IMR-90 (cell line): ENCODE measurements at regions not wholly inside any gene's neighbourhood (a gene's known extent, or its start where the extent isn't known, plus 50 kb on each side); places are given as distances from the start of the nearest gene placed in this dataset.

Experiments
- ATAC-seq: fragments of 200-7000 bp; cut with Tn5 transposase; 2 replicates; pipeline ENCODE4 v1.9.1; 2020; ENCODE audit warnings: low read depth, mild to moderate bottlenecking, moderate library complexity
- BruUV-seq: library from RNA; stranded (reverse); fragments of 400-500 nt; replicated peaks from 2 replicates; lab custom pipeline; 2021; lab: Mats Ljungman, UMichigan
- CTCF ChIA-PET: fragments of 300-600 bp; formaldehyde crosslinking; extraction: SDS; loops from one replicate; lab custom pipeline; 2021; ENCODE audit warnings: antibody characterized with exemption; lab: Yijun Ruan, JAX
- POLR2A ChIA-PET: fragments of 300-600 bp; sonication (Branson Sonifier 250); formaldehyde crosslinking; loops from one replicate; lab custom pipeline; 2022; ENCODE audit warnings: antibody characterized with exemption; ENCODE audit not compliant: unreplicated experiment; lab: Charles Lee
- DNase-seq: peaks from one replicate; pipeline ENCODE4 v3.0.0; 2013
- H2AFZ ChIP-seq: replicated peaks from 2 replicates; pipeline ENCODE3; 2013; ENCODE audit warnings: low read length, mild to moderate bottlenecking; ENCODE audit not compliant: poor library complexity
- H2AK5ac ChIP-seq: 2 replicates; pipeline ENCODE4 v1.6.1; 2013; ENCODE audit warnings: low read depth, low read length, inconsistent platforms
- H2AK9ac ChIP-seq: replicated peaks from 2 replicates; pipeline ENCODE3; 2013; ENCODE audit warnings: mild to moderate bottlenecking, low read depth, low read length, moderate library complexity; ENCODE audit not compliant: poor library complexity
- H2BK120ac ChIP-seq: 2 replicates; pipeline ENCODE4 v1.6.1; 2013; ENCODE audit warnings: low read depth, low read length, inconsistent platforms
- H2BK15ac ChIP-seq: 3 replicates; pipeline ENCODE4 v1.6.1; 2013; ENCODE audit warnings: low read depth, low read length, inconsistent platforms
- H2BK20ac ChIP-seq: 2 replicates; pipeline ENCODE4 v1.6.1; 2013; ENCODE audit warnings: low read depth, mild to moderate bottlenecking, inconsistent platforms, low read length, moderate library complexity
- H2BK5ac ChIP-seq: 2 replicates; pipeline ENCODE4 v1.6.1; 2013; ENCODE audit warnings: mild to moderate bottlenecking, low read depth, low read length, inconsistent platforms; ENCODE audit not compliant: poor library complexity, severe bottlenecking
- H3K14ac ChIP-seq: replicated peaks from 2 replicates; pipeline ENCODE4 v1.6.1; 2013; ENCODE audit warnings: low read depth, low read length, inconsistent platforms
- H3K18ac ChIP-seq: 2 replicates; pipeline ENCODE4 v1.6.1; 2013; ENCODE audit warnings: low read depth, low read length, control low read depth
- H3K23ac ChIP-seq: 2 replicates; pipeline ENCODE4 v1.6.1; 2013; ENCODE audit warnings: low read depth, low read length, inconsistent platforms
- H3K27ac ChIP-seq: 2 replicates; pipeline ENCODE4 v1.5.1; 2013; ENCODE audit warnings: mild to moderate bottlenecking, control low read depth, low read length; ENCODE audit not compliant: insufficient read depth
- H3K27me3 ChIP-seq: 2 replicates; pipeline ENCODE4 v1.6.1; 2013; ENCODE audit warnings: low read length; ENCODE audit not compliant: control insufficient read depth, insufficient read depth
- H3K36me3 ChIP-seq: 2 replicates; pipeline ENCODE4 v1.6.1; 2013; ENCODE audit warnings: low read length, mixed read lengths; ENCODE audit not compliant: control insufficient read depth, insufficient read depth
- H3K4ac ChIP-seq: 2 replicates; pipeline ENCODE4 v1.6.1; 2013; ENCODE audit warnings: low read depth, low read length, inconsistent platforms
- H3K4me1 ChIP-seq: 2 replicates; pipeline ENCODE4 v1.6.1; 2013; ENCODE audit warnings: low read length, mixed read lengths; ENCODE audit not compliant: control insufficient read depth, insufficient read depth
- H3K4me2 ChIP-seq: 2 replicates; pipeline ENCODE4 v1.6.1; 2013; ENCODE audit warnings: low read depth, mild to moderate bottlenecking, control low read depth, low read length, moderate library complexity
- H3K4me3 ChIP-seq: 2 replicates; pipeline ENCODE4 v1.5.1; 2013; ENCODE audit warnings: low read depth, mild to moderate bottlenecking, control low read depth, low read length, moderate library complexity; ENCODE audit not compliant: insufficient read depth
- H3K56ac ChIP-seq: 2 replicates; pipeline ENCODE4 v1.6.1; 2013; ENCODE audit warnings: low read length, inconsistent platforms; ENCODE audit not compliant: insufficient read depth; ENCODE audit errors: extremely low read depth
- H3K79me1 ChIP-seq, 2 experiments: 2 replicates each; pipeline ENCODE4 v1.6.1; 2013; ENCODE audit warnings: low read length in 2 of 2, inconsistent platforms in 1 of 2, low read depth in 1 of 2
- H3K9ac ChIP-seq: 2 replicates; pipeline ENCODE4 v1.6.1; 2013; ENCODE audit warnings: low read depth, low read length, control low read depth
- H3K9me1 ChIP-seq: 2 replicates; pipeline ENCODE4 v1.6.1; 2013; ENCODE audit warnings: low read length, inconsistent platforms; ENCODE audit not compliant: insufficient read depth
- H3K9me3 ChIP-seq: 2 replicates; pipeline ENCODE4 v1.6.1; 2013; ENCODE audit warnings: low read length; ENCODE audit not compliant: control insufficient read depth, insufficient read depth
- H4K20me1 ChIP-seq: 2 replicates; pipeline ENCODE4 v1.6.1; 2013; ENCODE audit warnings: low read length, inconsistent platforms; ENCODE audit not compliant: insufficient read depth
- H4K5ac ChIP-seq: 2 replicates; pipeline ENCODE4 v1.6.1; 2013; ENCODE audit warnings: mild to moderate bottlenecking, low read depth, low read length, control low read depth
- H4K8ac ChIP-seq, 2 experiments: 2 replicates each; pipeline ENCODE4 v1.6.1; 2013; ENCODE audit warnings: low read depth in 2 of 2, low read length in 2 of 2, control low read depth in 1 of 2, inconsistent platforms in 1 of 2
- H4K91ac ChIP-seq: 2 replicates; pipeline ENCODE4 v1.6.1; 2013; ENCODE audit warnings: low read depth, low read length, inconsistent platforms; ENCODE audit not compliant: insufficient read depth
- BHLHE40 ChIP-seq: fragments of 150-350 bp; IDR thresholded peaks from 2 replicates; pipeline ENCODE4 v1.6.1; 2016; ENCODE audit warnings: mild to moderate bottlenecking, low read depth, low read length
- CEBPB ChIP-seq: IDR thresholded peaks from 2 replicates; pipeline ENCODE4 v1.6.1; 2012; ENCODE audit warnings: low read depth, low read length, improper control_type of control experiment
- CHD1 ChIP-seq: IDR thresholded peaks from 2 replicates; pipeline ENCODE4 v1.6.1; 2012; ENCODE audit warnings: low read depth, low read length, improper control_type of control experiment
- CTCF ChIP-seq: conservative IDR thresholded peaks from 2 replicates; pipeline ENCODE4 v1.5.1; 2012; ENCODE audit warnings: mild to moderate bottlenecking, low read depth, low read length, improper control_type of control experiment
- ELK1 ChIP-seq: fragments of 150-350 bp; IDR thresholded peaks from 2 replicates; pipeline ENCODE4 v1.6.1; 2016; ENCODE audit warnings: low read depth, mild to moderate bottlenecking, low read length, moderate library complexity, borderline replicate concordance
- FOS ChIP-seq: fragments of 150-350 bp; IDR thresholded peaks from 2 replicates; pipeline ENCODE4 v1.6.1; 2016; ENCODE audit warnings: low read depth, low read length
- MAFK ChIP-seq: IDR thresholded peaks from 2 replicates; pipeline ENCODE4 v1.6.1; 2012; ENCODE audit warnings: low read depth, low read length, improper control_type of control experiment
- MAZ ChIP-seq: IDR thresholded peaks from 2 replicates; pipeline ENCODE4 v1.6.1; 2012; ENCODE audit warnings: low read depth, mild to moderate bottlenecking, low read length, improper control_type of control experiment, moderate library complexity, borderline replicate concordance
- MXI1 ChIP-seq: IDR thresholded peaks from 2 replicates; pipeline ENCODE4 v1.6.1; 2012; ENCODE audit warnings: low read depth, mild to moderate bottlenecking, low read length, moderate library complexity, borderline replicate concordance
- NFE2L2 ChIP-seq: fragments of 150-350 bp; IDR thresholded peaks from 2 replicates; pipeline ENCODE4 v1.6.1; 2016; ENCODE audit warnings: low read depth, mild to moderate bottlenecking, low read length
- POLR2A ChIP-seq: IDR thresholded peaks from 2 replicates; pipeline ENCODE4 v1.6.1; 2012; ENCODE audit warnings: mild to moderate bottlenecking, low read depth, low read length
- RAD21 ChIP-seq: IDR thresholded peaks from 2 replicates; pipeline ENCODE4 v1.6.1; 2012; ENCODE audit warnings: low read length, improper control_type of control experiment
- RCOR1 ChIP-seq: IDR thresholded peaks from 2 replicates; pipeline ENCODE4 v1.6.1; 2012; ENCODE audit warnings: mild to moderate bottlenecking, low read length, improper control_type of control experiment; ENCODE audit not compliant: insufficient replicate concordance
- RFX5 ChIP-seq: IDR thresholded peaks from 2 replicates; pipeline ENCODE4 v1.8.0; 2012; ENCODE audit warnings: low read depth, mild to moderate bottlenecking, low read length, moderate library complexity
- SMC3 ChIP-seq: fragments of 150-350 bp; IDR thresholded peaks from 2 replicates; pipeline ENCODE4 v1.6.1; 2016; ENCODE audit warnings: low read depth, mild to moderate bottlenecking, antibody characterized with exemption, low read length, moderate library complexity
- USF2 ChIP-seq: fragments of 150-350 bp; IDR thresholded peaks from 2 replicates; pipeline ENCODE4 v1.6.1; 2017; ENCODE audit warnings: mild to moderate bottlenecking, antibody characterized with exemption, low read length, low read depth
- WGBS, 2 experiments: methylation state at CpG; one replicate each; pipeline versions ENCODE4 v1.1.5 to v1.1.7; 2013; ENCODE audit warnings: missing lambda C conversion rate in 2 of 2; ENCODE audit not compliant: insufficient read length in 1 of 2; ENCODE audit errors: extremely low coverage in 2 of 2; 5-methylcytosine and 5-hydroxymethylcytosine counted together
- dilution Hi-C: fragments of 300-500 bp; cut with HindIII; formaldehyde crosslinking; loops from one replicate; pipeline ENCODE4 v1.14.3; 2018; ENCODE audit warnings: low sequenced_read_pairs; ENCODE audit not compliant: unreplicated experiment
- in situ Hi-C: fragments of 300-500 bp; cut with MboI; formaldehyde crosslinking; loops from 3 replicates; pipeline ENCODE4 v1.14.3; 2019; ENCODE audit warnings: low sequenced_read_pairs, inconsistent platforms, mixed read lengths
- intact Hi-C: fragments of 100-400 bp; cut with micrococcal nuclease; formaldehyde crosslinking; loops from 2 replicates; pipeline ENCODE4 v1.10.0; 2022

- Histone ChIP-seq H3K79me1 (no peaks in the 10 kb centered on the region), H3K4me1 (no peaks in the 10 kb centered on the region), H3K27ac (no peak overlapping the region), H3K4ac (no peak overlapping the region), H2AK5ac (no peak overlapping the region), H3K56ac (no peak overlapping the region), H3K9me3 (peaks cover 4% of the 10 kb centered on the region), H2BK120ac (no peak overlapping the region), H3K9ac (no peak overlapping the region), H3K36me3 (no peaks in the 10 kb centered on the region), H2BK5ac (no peak overlapping the region), H3K23ac (no peak overlapping the region), H3K4me2 (no peak overlapping the region), H2BK20ac (no peak overlapping the region), H4K20me1 (no peaks in the 10 kb centered on the region), H2AK9ac (no peak overlapping the region), H4K5ac (no peak overlapping the region), H3K18ac (no peak overlapping the region), H4K91ac (no peak overlapping the region), H3K14ac (no peak overlapping the region), H4K8ac (no peak overlapping the region), H3K4me3 (no peak overlapping the region), H3K27me3 (no peaks in the 10 kb centered on the region), H2BK15ac (no peak overlapping the region), H2AFZ (no peak overlapping the region), H3K9me1 (no peaks in the 10 kb centered on the region)
- in situ Hi-C loops = no loop called here
- no TSS peak for BruUV-seq
- ChIA-PET POLR2A (no interaction called here), CTCF (no interaction called here)
- DNase-seq (no peak), ATAC-seq (no peak)
- 63% methylated on average over 2 of the region's 3 CpGs; no CpG with 5 or more reads in 1 of the 2 experiments for WGBS, 2 experiments
- TF ChIP-seq CHD1 (no peak), RCOR1 (no peak), MAZ (no peak), USF2 (no peak), CTCF (no peak), RFX5 (no peak), RAD21 (no peak), ELK1 (no peak), POLR2A (no peak), SMC3 (no peak), NFE2L2 (no peak), CEBPB (no peak), FOS (no peak), MXI1 (no peak), BHLHE40 (no peak), MAFK (no peak)
- intact Hi-C loops = no loop called here
- dilution Hi-C loops = no loop called here
These were observed 2204.8 kb downstream of the TP53TG3F start for GRCh38 chr16:35664091-35664693.
